HCT116 (cell line): ENCODE measurements at regions not wholly inside any gene's neighbourhood (a gene's known extent, or its start where the extent isn't known, plus 50 kb on each side); places are given as distances from the start of the nearest gene placed in this dataset.

Experiments used
- ATAC-seq: fragments of 200-7000 bp; cut with Tn5 transposase; 2 replicates; pipeline ENCODE4 v1.9.1; 2020; ENCODE audit warnings: mild to moderate bottlenecking, moderate library complexity
- BruUV-seq: library from RNA; stranded (reverse); fragments of 400-500 nt; replicated peaks from 2 replicates; lab custom pipeline; 2021; lab: Mats Ljungman, UMichigan
- CTCF ChIA-PET: fragments of 300-600 bp; sonication (Branson Sonifier 250); formaldehyde crosslinking; loops from one replicate; lab custom pipeline; 2021; ENCODE audit warnings: antibody characterized with exemption; lab: Charles Lee
- POLR2A ChIA-PET: fragments of 300-600, 350-600 bp; sonication (Branson Sonifier 250); formaldehyde crosslinking; loops from one replicate; lab custom pipeline; 2021; ENCODE audit warnings: antibody characterized with exemption; lab: Charles Lee
- RAD21 ChIA-PET, 2 experiments: fragments of 300-600 bp; sonication (Branson Sonifier 250); formaldehyde crosslinking; loops; one replicate each; lab custom pipeline; 2023; ENCODE audit warnings: low total read pairs in 2 of 2; ENCODE audit not compliant: uncharacterized antibody in 2 of 2, unreplicated experiment in 2 of 2, low non-redundant PET in 1 of 2; lab: Charles Lee
- DNase-seq: peaks from one replicate; pipeline ENCODE4 v3.0.0-alpha.2; 2010; ENCODE audit warnings: low read depth, low spot score
- H2AFZ ChIP-seq: fragments of 200-600 bp; shearing (Covaris generic), sonication (generic); 2 replicates; pipeline ENCODE4 v1.6.1; 2017; ENCODE audit warnings: low read depth, mixed run types, mixed read lengths, antibody characterized with exemption, low read length; ENCODE audit not compliant: poor library complexity, severe bottlenecking
- H3K27ac ChIP-seq: 2 replicates; pipeline ENCODE4 v1.5.1; 2012; ENCODE audit warnings: low read depth, low read length
- H3K27me3 ChIP-seq: fragments of 200-600 bp; sonication (generic); 2 replicates; pipeline ENCODE4 v1.6.1; 2016; ENCODE audit warnings: mixed run types, low read length, mixed read lengths; ENCODE audit not compliant: insufficient read depth
- H3K36me3 ChIP-seq, 2 experiments: fragments of 200-500 bp in 1 of 2; fragments of 200-600 bp in 1 of 2; sonication (Bioruptor generic) in 1 of 2; sonication (generic) in 1 of 2; 2 replicates each; pipeline versions ENCODE4 v1.5.1 to v1.6.1; 2014 to 2016; ENCODE audit warnings: low read length in 2 of 2, inconsistent platforms in 1 of 2, mixed read lengths in 1 of 2, mixed run types in 1 of 2; ENCODE audit not compliant: insufficient read depth in 2 of 2, control insufficient read depth in 1 of 2
- H3K4me1 ChIP-seq, 2 experiments: fragments of 200-600 bp in 1 of 2; sonication (generic) in 1 of 2; 2 replicates each; pipeline versions ENCODE4 v1.5.1 to v1.6.1; 2012 to 2017; ENCODE audit warnings: low read length in 2 of 2, inconsistent platforms in 1 of 2, mild to moderate bottlenecking in 1 of 2, mixed read lengths in 1 of 2, mixed run types in 1 of 2, moderate library complexity in 1 of 2; ENCODE audit not compliant: insufficient read depth in 2 of 2, control insufficient read depth in 1 of 2
- H3K4me2 ChIP-seq: fragments of 200-600 bp; sonication (generic); 2 replicates; pipeline ENCODE4 v1.6.1; 2017; ENCODE audit warnings: mixed run types, low read length, mixed read lengths
- H3K4me3 ChIP-seq, 2 experiments: fragments of 200-600 bp in 1 of 2; sonication (generic) in 1 of 2; replicated peaks in 1 of 2; 2 replicates each; pipeline ENCODE4 v1.5.1; 2011 to 2016; ENCODE audit warnings: low read length in 2 of 2, control low read depth in 1 of 2, low read depth in 1 of 2, mild to moderate bottlenecking in 1 of 2, mixed read lengths in 1 of 2, mixed run types in 1 of 2
- H3K79me2 ChIP-seq: fragments of 200-600 bp; sonication (generic); 2 replicates; pipeline ENCODE4 v1.6.1; 2017; ENCODE audit warnings: mild to moderate bottlenecking, mixed run types, low read length, moderate library complexity, mixed read lengths; ENCODE audit not compliant: insufficient read depth
- H3K9ac ChIP-seq: fragments of 200-600 bp; sonication (generic); 2 replicates; pipeline ENCODE4 v1.6.1; 2016; ENCODE audit warnings: low read length, mixed read lengths
- H3K9me2 ChIP-seq: fragments of 200-600 bp; sonication (generic), shearing (Covaris generic); 2 replicates; pipeline ENCODE4 v1.6.1; 2017; ENCODE audit warnings: mixed run types, mild to moderate bottlenecking, moderate library complexity; ENCODE audit not compliant: insufficient read depth
- H3K9me3 ChIP-seq, 2 experiments: fragments of 200-500 bp in 1 of 2; fragments of 200-600 bp in 1 of 2; sonication (Bioruptor generic) in 1 of 2; sonication (generic) in 1 of 2; 2 replicates each; pipeline ENCODE4 v1.6.1; 2014 to 2017; ENCODE audit warnings: low read length in 2 of 2, mixed read lengths in 2 of 2, inconsistent platforms in 1 of 2, low read depth in 1 of 2, mild to moderate bottlenecking in 1 of 2, mixed run types in 1 of 2, moderate library complexity in 1 of 2; ENCODE audit not compliant: control insufficient read depth in 1 of 2, insufficient read depth in 1 of 2
- H4K20me1 ChIP-seq: fragments of 200-600 bp; sonication (generic), shearing (Covaris generic); 2 replicates; pipeline ENCODE4 v1.6.1; 2017; ENCODE audit warnings: mixed run types, mild to moderate bottlenecking, moderate library complexity; ENCODE audit not compliant: insufficient read depth
- CBX3 ChIP-seq: IDR thresholded peaks from 2 replicates; pipeline ENCODE4 v1.6.1; 2012; ENCODE audit warnings: low read depth
- EGR1 ChIP-seq: IDR thresholded peaks from 2 replicates; pipeline ENCODE4 v1.6.1; 2012; ENCODE audit warnings: low read depth
- POLR2AphosphoS5 ChIP-seq: IDR thresholded peaks from 2 replicates; pipeline ENCODE4 v1.6.1; 2011; ENCODE audit warnings: mild to moderate bottlenecking, low read depth, low read length, moderate library complexity
- REST ChIP-seq: IDR thresholded peaks from 2 replicates; pipeline ENCODE4 v1.6.1; 2012; ENCODE audit warnings: low read depth
- SIN3A ChIP-seq: IDR thresholded peaks from 2 replicates; pipeline ENCODE4 v1.6.1; 2012; ENCODE audit warnings: low read depth
- TCF7L2 ChIP-seq: IDR thresholded peaks from 2 replicates; pipeline ENCODE4 v1.7.0; 2011; ENCODE audit warnings: borderline replicate concordance, inconsistent platforms; ENCODE audit not compliant: insufficient read depth, insufficient read length; ENCODE audit errors: extremely low read depth
- YY1 ChIP-seq: IDR thresholded peaks from 2 replicates; pipeline ENCODE4 v1.6.1; 2011; ENCODE audit warnings: low read length, low read depth, moderate library complexity, mild to moderate bottlenecking; ENCODE audit not compliant: insufficient replicate concordance; ENCODE audit errors: extremely low read depth
- ZBTB33 ChIP-seq: IDR thresholded peaks from 2 replicates; pipeline ENCODE4 v1.6.1; 2011; ENCODE audit warnings: mild to moderate bottlenecking, low read length, moderate library complexity; ENCODE audit not compliant: insufficient replicate concordance; ENCODE audit errors: extremely low read depth
- intact Hi-C: fragments of 100-400 bp; cut with micrococcal nuclease; formaldehyde crosslinking; loops from 2 replicates; pipeline ENCODE4 v1.10.0; 2022

- Histone ChIP-seq H3K36me3 (no peaks in the 10 kb centered on the region), H3K4me2 (no peak overlapping the region), H3K27me3 (peaks cover 56% of the 10 kb centered on the region), H3K9ac (no peak overlapping the region), H2AFZ (no peak overlapping the region), H3K9me3 (no peaks in the 10 kb centered on the region), H3K79me2 (no peaks in the 10 kb centered on the region), H4K20me1 (no peaks in the 10 kb centered on the region), H3K4me1 (no peaks in the 10 kb centered on the region), H3K27ac (no peak overlapping the region), H3K9me2 (no peaks in the 10 kb centered on the region), H3K4me3 (no peak overlapping the region)
- ChIA-PET RAD21 (no interaction called here), POLR2A (no interaction called here), CTCF (no interaction called here)
- DNase-seq (no peak), ATAC-seq (no peak)
- BruUV-seq = no TSS peak
- TF ChIP-seq ZBTB33 = no peak
- TF ChIP-seq CBX3 = no peak
- no peak for TF ChIP-seq REST
- TF ChIP-seq TCF7L2 = no peak
- no peak for TF ChIP-seq SIN3A
- TF ChIP-seq EGR1 = no peak
- TF ChIP-seq YY1 = no peak
- no peak for TF ChIP-seq POLR2AphosphoS5
- intact Hi-C loops = no loop called here
Measured at GRCh38 chr2:30041884-30042283, 104.9 kb upstream of the YPEL5 start.
